GM18951 (cell line): ENCODE measurements at regions not wholly inside any gene's neighbourhood (a gene's known extent, or its start where the extent isn't known, plus 50 kb on each side); places are given as distances from the start of the nearest gene placed in this dataset.

Experiments used
- POLR2A ChIP-seq: IDR thresholded peaks from 4 replicates; pipeline ENCODE4 v1.6.1; 2011; ENCODE audit warnings: mild to moderate bottlenecking; ENCODE audit not compliant: insufficient read length, insufficient read depth; ENCODE audit errors: extremely low read depth
- in situ Hi-C: fragments of 300-500 bp; cut with MboI; formaldehyde crosslinking; loops from one replicate; pipeline ENCODE4 v1.12.0; 2022; ENCODE audit warnings: low sequenced_read_pairs, mixed read lengths, inconsistent platforms; ENCODE audit not compliant: unreplicated experiment

GRCh38 chr13:73499695-73500094 is 440.9 kb downstream of the KLF5 start:
- no peak for TF ChIP-seq POLR2A
- in situ Hi-C loops, result no loop called here

GRCh38 chr13:73497430-73497829 is 438.6 kb downstream of the KLF5 start:
- no peak for TF ChIP-seq POLR2A

DNA sequence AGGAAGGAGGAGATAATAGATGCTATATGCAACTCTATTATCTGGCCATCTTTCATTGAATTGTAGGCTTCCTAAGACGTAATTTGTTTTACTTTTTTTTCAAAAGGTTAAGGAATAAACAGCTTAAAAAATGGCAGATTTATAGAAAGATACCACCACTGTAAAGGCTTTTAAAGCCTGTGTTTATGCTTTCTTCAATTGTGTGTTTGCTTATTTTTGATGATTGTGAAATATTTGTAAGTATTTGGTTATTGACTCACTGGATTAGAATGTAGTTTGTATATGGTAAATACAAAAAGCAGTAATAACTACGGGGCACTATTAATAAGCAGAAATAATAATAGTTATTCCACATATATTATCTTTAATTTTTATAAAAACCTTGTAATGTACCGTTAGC is 437.9 kb downstream of the KLF5 start:
- in situ Hi-C loops, result no loop called here

More at GRCh38 chr13:73497430-73497829, 438.6 kb downstream of the KLF5 start:
- in situ Hi-C loops, result no loop called here

DNA sequence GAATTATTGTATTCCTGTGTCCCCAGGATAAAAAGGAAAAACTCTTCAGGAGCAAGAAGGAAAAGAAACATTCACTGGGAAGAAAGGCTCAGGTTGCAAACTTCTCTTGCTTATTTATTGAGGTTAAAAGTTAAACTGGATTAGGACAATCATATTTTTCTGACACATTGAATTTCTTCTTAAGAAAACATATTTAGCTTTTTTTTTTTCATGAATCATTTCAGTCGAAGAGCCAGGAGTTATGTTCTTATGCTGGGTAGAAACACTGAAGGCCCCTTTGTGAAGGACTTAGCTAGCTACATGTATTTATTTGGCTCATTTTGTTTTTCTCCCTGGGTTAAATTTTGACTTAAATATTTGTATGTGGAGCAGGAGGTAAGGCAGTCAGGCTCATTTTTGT is 434.0 kb downstream of the KLF5 start:
- in situ Hi-C loops, result no loop called here
- TF ChIP-seq POLR2A, result no peak

More for the DNA sequence above, 437.9 kb downstream of the KLF5 start:
- no peak for TF ChIP-seq POLR2A

DNA sequence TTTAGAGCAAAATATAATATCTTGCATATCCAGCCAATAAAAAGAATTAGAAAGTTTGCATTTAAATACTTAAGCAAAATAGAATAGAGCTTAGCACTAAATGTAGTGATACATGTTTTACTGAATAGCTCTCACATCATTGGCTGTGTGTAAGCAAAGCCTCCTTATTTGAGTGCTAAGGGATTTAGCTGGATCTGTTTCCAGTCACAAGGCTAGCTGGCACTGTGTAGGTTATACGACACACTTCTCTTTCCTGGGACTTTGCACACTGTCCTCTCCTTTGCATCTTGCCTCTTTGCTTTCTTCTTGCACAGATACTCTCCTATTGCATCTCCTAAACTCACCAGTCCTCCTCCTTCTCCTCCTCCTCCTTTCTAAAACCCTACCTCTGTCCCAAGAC is 423.8 kb downstream of the KLF5 start:
- in situ Hi-C loops, result no loop called here
- no peak for TF ChIP-seq POLR2A

- in situ Hi-C loops, result no loop called here
- no peak for TF ChIP-seq POLR2A
These were observed 423.2 kb downstream of the KLF5 start for GRCh38 chr13:73481886-73482445.

DNA sequence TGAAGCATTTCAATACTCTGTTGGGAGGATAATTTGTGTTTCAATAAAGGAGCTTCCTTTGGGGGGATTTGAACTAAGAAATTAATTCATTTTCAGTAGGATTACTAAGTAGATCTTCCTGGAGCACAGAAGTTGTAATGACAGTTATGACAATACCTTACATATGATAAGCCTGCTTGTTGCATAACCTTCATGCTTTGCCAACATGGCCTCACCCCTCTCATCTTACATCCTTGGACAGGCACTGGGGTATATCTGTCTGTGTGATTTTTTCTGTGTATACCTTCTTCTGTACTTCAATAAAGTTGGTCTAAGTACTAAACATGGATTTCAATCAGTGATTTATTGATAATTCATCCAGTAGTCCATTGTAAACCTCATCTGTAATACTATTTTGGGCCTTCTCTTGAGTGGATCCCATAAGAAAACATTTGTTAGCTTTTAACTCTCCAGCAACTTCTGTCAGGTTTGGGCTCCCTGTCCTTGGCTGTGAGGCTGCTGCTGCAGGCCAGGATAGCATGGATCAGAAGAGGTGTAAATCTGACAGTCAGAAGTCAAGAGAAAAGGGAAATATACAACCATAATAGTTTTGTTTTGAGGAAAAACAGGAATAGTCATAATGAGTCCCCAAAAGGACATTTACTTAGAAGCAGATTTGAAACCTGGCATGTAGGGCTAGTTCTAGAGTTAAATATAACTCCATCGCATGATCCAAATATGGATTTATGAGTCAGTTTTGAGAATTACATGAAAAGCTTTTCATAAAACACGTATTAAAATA is 422.2 kb downstream of the KLF5 start:
- in situ Hi-C loops, result no loop called here
- no peak for TF ChIP-seq POLR2A

- in situ Hi-C loops, result no loop called here
- TF ChIP-seq POLR2A, result no peak
These were observed 421.1 kb downstream of the KLF5 start for GRCh38 chr13:73479856-73480255.

DNA sequence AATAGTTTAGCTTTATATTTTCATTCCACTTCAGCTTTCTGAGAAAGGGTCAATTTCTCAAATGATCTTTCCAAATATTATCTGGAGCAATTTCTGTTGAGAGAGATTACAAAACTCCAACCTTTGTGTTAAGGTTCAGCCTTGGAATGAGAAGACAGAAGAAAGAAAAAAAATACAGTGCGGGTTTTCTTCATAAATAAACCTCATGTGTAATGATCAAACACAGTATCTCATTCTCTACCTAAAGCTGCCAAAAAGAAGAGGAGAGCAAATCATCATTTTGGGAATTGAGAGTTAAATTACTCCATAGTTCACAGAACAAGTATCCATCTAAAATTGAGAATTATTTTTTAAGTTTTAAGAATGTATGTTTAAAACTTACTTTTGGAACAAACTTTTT is 420.5 kb downstream of the KLF5 start:
- TF ChIP-seq POLR2A, result no peak
- in situ Hi-C loops, result no loop called here

DNA sequence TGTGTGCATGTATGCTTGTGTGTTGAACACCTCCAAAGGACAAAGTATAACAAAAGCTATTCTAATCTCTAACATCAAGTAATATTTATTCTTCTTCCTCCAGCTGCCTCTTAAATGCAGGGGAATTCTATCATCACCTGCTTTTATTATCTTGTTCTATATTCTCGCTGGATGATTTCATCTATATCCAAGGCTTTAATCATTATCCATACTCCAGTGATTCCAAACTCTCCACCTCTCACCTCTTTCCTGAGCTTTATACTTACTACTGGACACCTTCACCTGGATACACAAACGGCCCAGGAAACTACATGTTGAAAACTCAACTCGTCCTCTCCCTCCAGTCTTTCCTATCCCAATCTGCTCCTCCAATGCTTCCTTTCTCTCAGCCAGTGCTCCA is 418.6 kb downstream of the KLF5 start:
- TF ChIP-seq POLR2A, result no peak
- in situ Hi-C loops, result no loop called here

- in situ Hi-C loops, result no loop called here
- no peak for TF ChIP-seq POLR2A
These were observed 414.2 kb downstream of the KLF5 start for GRCh38 chr13:73473016-73473415.

DNA sequence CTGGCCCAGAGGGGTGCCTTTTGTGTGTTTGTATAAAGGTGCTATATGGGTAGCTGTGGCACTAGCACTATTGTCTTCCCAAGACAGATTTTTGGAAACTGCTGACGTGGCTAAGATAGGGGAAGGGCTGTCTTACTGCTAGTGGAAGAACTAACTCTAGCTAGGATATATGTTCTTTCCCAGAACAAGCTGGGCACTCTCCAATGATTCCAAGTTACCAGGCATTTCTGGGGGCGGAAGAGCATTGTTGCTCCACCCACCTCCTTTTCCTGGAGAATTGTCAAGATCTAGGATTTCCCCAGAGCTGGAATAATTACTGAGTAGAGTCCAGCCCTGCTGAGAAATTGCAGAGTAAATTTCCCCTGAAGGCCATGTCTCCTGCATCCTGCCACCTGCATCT is 408.3 kb downstream of the KLF5 start:
- in situ Hi-C loops, result no loop called here
- no peak for TF ChIP-seq POLR2A

- TF ChIP-seq POLR2A, result no peak
These were observed 407.8 kb downstream of the KLF5 start for GRCh38 chr13:73466561-73466960.

DNA sequence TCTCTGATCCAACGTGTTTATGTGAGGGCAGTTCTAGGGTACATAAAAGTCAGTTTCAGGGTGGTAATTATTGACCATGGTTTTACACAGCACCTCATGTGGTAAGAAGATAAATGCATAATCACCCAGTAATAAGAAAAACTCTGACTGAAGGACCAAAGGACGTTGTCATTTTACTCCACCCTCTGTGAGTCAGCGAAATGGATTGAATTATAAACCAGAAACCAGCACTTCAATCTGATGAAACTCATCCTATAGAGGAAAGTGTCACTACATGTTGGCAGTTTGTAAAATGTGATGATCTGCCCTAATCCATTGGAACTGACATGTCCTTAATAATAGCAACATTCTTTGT is 406.8 kb downstream of the KLF5 start:
- in situ Hi-C loops, result no loop called here
- no peak for TF ChIP-seq POLR2A

More at GRCh38 chr13:73466561-73466960, 407.8 kb downstream of the KLF5 start:
- in situ Hi-C loops, result no loop called here
